ENCODE measurements at regions not wholly inside any gene's neighbourhood (a gene's known extent, or its start where the extent isn't known, plus 50 kb on each side); places are given as distances from the start of the nearest gene placed in this dataset.

GRCh38 chr2:238596571-238597551 lies 170.1 kb downstream of the ASB1 start:
- peaks cover 32% of the 10 kb centered on the region for H3K4me1 ChIP-seq (ENCODE audit: insufficient read depth)
- H3K9me2 ChIP-seq (ENCODE audit: insufficient read depth) = no peaks in the 10 kb centered on the region
- peak overlapping the region; percentile 58 for H3K27ac ChIP-seq
- no peaks in the 10 kb centered on the region for H3K36me3 ChIP-seq (ENCODE audit: low read depth)
- no peak for TF ChIP-seq EZH2 (IDR thresholded peaks at IDR 0.05; ENCODE audit: insufficient read depth, poor library complexity, severe bottlenecking)
- 0 out of 2 replicates have a peak, but pooled peaks have one; percentile 31 for TF ChIP-seq EZH2phosphoT487 (IDR thresholded peaks at IDR 0.05; ENCODE audit: insufficient read depth, low read depth)
- 6 to 7% methylated on average over 23 to 24 of the region's 24 CpGs for WGBS, 2 experiments (ENCODE audit: low coverage in 1 of 2, low lambda C conversion rate in 2 of 2, missing lambda C conversion rate in 2 of 2)
- H3F3A ChIP-seq (ENCODE audit: insufficient read depth) = peaks cover 14% of the 10 kb centered on the region
- H2AFZ ChIP-seq = peak overlapping the region; percentile 44
- no peaks in the 10 kb centered on the region for H4K20me1 ChIP-seq (ENCODE audit: insufficient read depth)
- no peaks in the 10 kb centered on the region for H3K27me3 ChIP-seq (replicated peaks; ENCODE audit: insufficient read depth)
- H3K9me3 ChIP-seq (ENCODE audit: low read depth) = no peaks in the 10 kb centered on the region
- in situ Hi-C loops (cut with MboI) = no loop called here
- peak overlapping the region; percentile 62 for H3K9ac ChIP-seq
- H3K79me2 ChIP-seq (ENCODE audit: insufficient read depth) = no peaks in the 10 kb centered on the region
- peak overlapping the region; percentile 48 for H3K4me3 ChIP-seq
- peak; percentile 93 for DNase-seq
- peak overlapping the region; percentile 87 for H3K4me2 ChIP-seq (ENCODE audit: unreplicated experiment)

GRCh38 chr2:238597638-238598528 lies 171.2 kb downstream of the ASB1 start:
- peaks cover 39% of the 10 kb centered on the region for H3K4me1 ChIP-seq (ENCODE audit: insufficient read depth)
- H3F3A ChIP-seq (ENCODE audit: insufficient read depth) = peaks cover 24% of the 10 kb centered on the region
- H3K9me2 ChIP-seq (ENCODE audit: insufficient read depth) = no peaks in the 10 kb centered on the region
- no peak overlapping the region for H2AFZ ChIP-seq
- peak overlapping the region; percentile 87 for H3K4me2 ChIP-seq (ENCODE audit: unreplicated experiment)
- H3K4me3 ChIP-seq = peak overlapping the region; percentile 48; the same call in 1 of the 2 replicates
- peak overlapping the region; percentile 58 for H3K27ac ChIP-seq
- in situ Hi-C loops (cut with MboI) = no loop called here
- H3K27me3 ChIP-seq (replicated peaks; ENCODE audit: insufficient read depth) = no peaks in the 10 kb centered on the region
- WGBS, 2 experiments (ENCODE audit: low coverage in 1 of 2, low lambda C conversion rate in 2 of 2, missing lambda C conversion rate in 2 of 2) = 77% methylated on average over 11 of the region's 11 CpGs
- peak; percentile 15 for DNase-seq
- no peaks in the 10 kb centered on the region for H4K20me1 ChIP-seq (ENCODE audit: insufficient read depth)
- no peaks in the 10 kb centered on the region for H3K36me3 ChIP-seq (ENCODE audit: low read depth)
- TF ChIP-seq EZH2 (IDR thresholded peaks at IDR 0.05; ENCODE audit: insufficient read depth, poor library complexity, severe bottlenecking) (no peak), EZH2phosphoT487 (IDR thresholded peaks at IDR 0.05; ENCODE audit: insufficient read depth, low read depth) (no peak)
- H3K9ac ChIP-seq = peak overlapping the region; percentile 62
- H3K9me3 ChIP-seq (ENCODE audit: low read depth) = no peaks in the 10 kb centered on the region
- H3K79me2 ChIP-seq (ENCODE audit: insufficient read depth) = no peaks in the 10 kb centered on the region

- TF ChIP-seq EZH2 (IDR thresholded peaks at IDR 0.05; ENCODE audit: insufficient read depth, poor library complexity, severe bottlenecking) = no peak
- no peak for TF ChIP-seq EZH2phosphoT487 (IDR thresholded peaks at IDR 0.05; ENCODE audit: insufficient read depth, low read depth)
- 93 to 95% methylated on average over 14 of the region's 14 CpGs for WGBS, 2 experiments (ENCODE audit: low coverage in 1 of 2, low lambda C conversion rate in 2 of 2, missing lambda C conversion rate in 2 of 2)
- H3K79me2 ChIP-seq (ENCODE audit: insufficient read depth) = no peaks in the 10 kb centered on the region
- peaks cover 28% of the 10 kb centered on the region for H3F3A ChIP-seq (ENCODE audit: insufficient read depth)
- H3K4me2 ChIP-seq (ENCODE audit: unreplicated experiment) = no peak overlapping the region
- H4K20me1 ChIP-seq (ENCODE audit: insufficient read depth) = no peaks in the 10 kb centered on the region
- no peaks in the 10 kb centered on the region for H3K36me3 ChIP-seq (ENCODE audit: low read depth)
- no peak overlapping the region for H2AFZ ChIP-seq
- in situ Hi-C loops (cut with MboI) = no loop called here
- DNase-seq = no peak
- no peaks in the 10 kb centered on the region for H3K9me2 ChIP-seq (ENCODE audit: insufficient read depth)
- no peak overlapping the region for H3K4me3 ChIP-seq
- H3K4me1 ChIP-seq (ENCODE audit: insufficient read depth) = peaks cover 39% of the 10 kb centered on the region
- H3K27ac ChIP-seq = no peak overlapping the region
- H3K27me3 ChIP-seq (replicated peaks; ENCODE audit: insufficient read depth) = no peaks in the 10 kb centered on the region
- H3K9ac ChIP-seq = no peak overlapping the region
- H3K9me3 ChIP-seq (ENCODE audit: low read depth) = no peaks in the 10 kb centered on the region
Observed at GRCh38 chr2:238598802-238599530, 172.2 kb downstream of the ASB1 start.

Data from GM23248 (cell line).